ENCODE measurements at regions not wholly inside any gene's neighbourhood (a gene's known extent, or its start where the extent isn't known, plus 50 kb on each side); places are given as distances from the start of the nearest gene placed in this dataset.

GRCh38 chr3:176789281-176789705 lies 408.0 kb downstream of the TBL1XR1 start:
- DNase-seq: no peak

DNA sequence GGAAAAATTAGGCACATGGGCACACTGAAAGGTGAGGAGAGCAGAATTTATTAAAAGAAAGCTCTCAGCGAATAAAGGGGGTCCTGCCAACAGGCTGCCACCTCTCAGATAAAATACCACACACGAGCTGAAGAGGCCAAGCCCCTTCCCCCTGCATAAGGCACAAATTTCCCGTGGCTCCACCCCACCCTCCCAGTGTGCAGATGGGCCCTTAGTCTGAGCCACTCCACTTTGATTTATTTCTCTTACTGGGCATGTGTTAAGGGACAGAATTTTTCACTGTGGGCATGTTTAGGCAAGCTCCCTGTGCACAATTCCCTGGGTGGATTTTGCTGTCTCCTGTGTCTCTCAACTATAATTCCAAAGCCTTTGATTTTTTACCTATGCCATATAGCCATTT lies 409.8 kb downstream of the TBL1XR1 start:
- DNase-seq: no peak

DNA sequence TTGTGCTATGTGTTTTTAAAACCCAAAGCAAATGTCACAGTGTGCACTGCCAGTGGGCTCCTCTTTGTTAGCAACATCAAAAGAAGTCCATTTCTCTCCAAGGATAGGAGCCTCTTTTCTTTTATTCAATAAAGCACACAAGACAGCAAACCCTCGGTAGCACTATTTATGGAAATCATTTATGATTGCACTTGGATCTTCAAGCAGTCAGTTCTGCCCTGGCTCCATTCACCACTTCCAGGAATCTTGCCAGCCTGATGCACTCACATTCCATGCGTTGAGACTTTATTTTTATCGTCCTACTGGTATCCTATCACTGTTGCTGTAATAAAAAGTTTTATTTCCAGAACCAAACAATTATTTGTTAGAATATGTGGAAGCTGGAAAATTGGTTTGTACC lies 412.1 kb downstream of the TBL1XR1 start:
- DNase-seq: no peak

DNA sequence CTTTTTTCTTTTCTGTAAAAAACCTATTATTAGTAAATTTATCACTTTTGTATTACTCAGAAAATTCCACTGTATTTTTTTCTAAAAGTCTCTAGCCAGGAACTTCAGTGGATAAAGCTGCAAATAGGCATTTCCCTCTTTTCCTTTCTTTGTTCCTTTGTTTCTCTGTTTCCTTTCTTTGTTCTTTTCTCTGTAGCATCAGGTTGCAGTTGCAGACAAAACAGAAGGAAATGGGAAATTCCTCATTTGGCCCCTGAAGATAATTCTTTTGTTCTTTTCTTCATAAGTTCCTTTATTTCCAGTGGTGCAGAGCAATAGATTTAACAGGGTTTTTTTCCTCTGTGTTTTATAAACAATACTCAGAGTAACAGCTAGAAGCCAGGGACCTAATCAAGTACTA lies 416.5 kb downstream of the TBL1XR1 start:
- no peak for DNase-seq

DNA sequence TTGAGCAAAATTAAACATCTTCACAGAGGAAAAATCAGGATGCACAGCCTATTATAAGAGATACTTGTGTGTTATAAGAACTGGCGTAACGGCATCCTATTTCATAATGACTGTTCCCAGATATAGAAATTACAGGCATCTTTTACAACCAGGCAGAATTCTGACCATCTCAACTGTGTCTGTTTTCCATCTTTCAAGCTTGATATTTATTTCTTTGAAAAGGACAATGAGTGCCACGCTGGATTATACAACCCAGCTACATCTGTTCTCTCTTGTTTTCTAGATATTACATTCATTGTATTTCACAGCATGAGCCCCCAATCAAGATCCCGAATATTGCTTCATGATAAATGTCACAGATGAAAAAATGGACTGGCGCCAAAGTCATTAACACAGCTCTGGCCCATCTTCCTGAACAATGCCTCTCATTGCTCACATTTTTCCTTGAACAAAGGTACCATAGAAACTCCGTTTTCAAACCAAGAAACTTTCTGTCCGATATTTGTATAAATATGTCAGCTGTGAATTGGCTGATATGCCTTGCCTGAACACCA lies 420.6 kb downstream of the TBL1XR1 start:
- no peak for DNase-seq

GRCh38 chr3:176769547-176770190 lies 427.6 kb downstream of the TBL1XR1 start:
- no peak for DNase-seq

DNA sequence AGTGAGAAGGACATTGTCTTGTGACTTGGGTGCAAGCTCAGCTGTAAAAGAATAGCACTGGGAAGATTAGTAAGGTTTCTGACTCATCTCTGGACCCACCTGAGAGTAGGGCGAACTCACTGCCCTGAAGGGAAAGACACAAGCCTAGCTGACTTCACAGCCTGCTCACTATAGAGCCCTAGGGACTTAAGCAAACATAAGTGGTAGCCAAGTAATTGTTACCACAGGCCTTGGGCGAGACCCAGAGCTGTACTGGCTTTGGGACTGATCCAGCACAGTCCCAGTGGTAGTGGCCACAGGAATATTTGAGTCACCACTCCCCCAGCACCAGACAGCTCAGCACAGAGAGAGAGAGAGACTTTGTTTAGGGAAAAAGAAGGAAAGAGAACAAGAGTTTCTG lies 429.9 kb downstream of the TBL1XR1 start:
- DNase-seq: no peak

DNA sequence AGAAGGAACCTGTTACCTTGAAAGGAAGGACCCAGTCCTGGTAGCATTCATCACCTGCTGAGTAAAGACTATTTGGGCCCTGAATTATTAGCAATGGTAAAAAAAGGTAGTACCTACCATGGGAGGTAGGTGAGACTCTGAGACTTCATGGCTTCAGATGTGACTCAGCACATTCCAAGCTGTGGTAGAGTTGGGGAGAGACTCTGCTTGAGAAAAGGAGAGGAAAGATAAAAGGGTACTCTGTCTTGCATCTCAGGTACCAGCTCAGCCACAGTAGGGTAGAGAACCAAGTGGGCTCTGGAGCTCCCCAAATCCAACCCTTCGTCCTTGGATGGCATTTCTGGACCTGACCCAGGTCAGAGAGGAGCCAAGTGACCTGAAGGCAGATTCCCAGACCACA lies 430.4 kb downstream of the TBL1XR1 start:
- DNase-seq: no peak

GRCh38 chr3:176765382-176765900 lies 431.8 kb downstream of the TBL1XR1 start:
- DNase-seq: no peak

DNA sequence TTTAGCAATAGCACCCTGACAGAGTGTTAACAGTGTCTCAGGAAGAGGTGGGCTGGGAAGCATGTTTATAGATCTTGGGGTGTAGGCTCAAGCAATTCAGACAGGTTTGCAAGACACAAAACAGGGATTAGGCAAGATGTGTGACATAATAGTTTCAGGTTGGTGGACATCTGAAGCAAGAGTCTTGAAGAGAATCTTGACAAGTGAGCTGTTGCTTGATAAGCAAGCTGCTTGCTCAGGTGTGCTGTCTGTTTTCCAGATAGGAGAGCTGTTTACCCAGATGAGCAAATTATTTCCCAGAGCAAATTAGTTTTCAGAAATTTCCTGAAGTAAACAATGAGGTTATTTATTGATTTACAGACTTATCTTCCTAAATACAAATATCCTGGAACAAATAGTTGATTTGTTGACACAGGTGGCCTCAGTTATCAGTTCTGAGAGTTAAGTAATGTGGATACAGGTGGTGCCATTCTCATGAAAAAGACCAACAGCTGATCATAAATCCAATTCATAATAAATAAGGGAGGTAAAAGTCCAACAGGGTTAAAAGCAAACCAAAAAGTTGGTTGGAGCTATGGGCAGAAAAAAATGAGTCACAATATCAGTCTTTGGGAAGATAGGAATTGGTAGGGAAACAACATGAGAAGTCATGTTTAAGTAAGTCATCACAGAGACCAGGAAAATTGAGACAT lies 437.3 kb downstream of the TBL1XR1 start:
- DNase-seq: no peak

DNA sequence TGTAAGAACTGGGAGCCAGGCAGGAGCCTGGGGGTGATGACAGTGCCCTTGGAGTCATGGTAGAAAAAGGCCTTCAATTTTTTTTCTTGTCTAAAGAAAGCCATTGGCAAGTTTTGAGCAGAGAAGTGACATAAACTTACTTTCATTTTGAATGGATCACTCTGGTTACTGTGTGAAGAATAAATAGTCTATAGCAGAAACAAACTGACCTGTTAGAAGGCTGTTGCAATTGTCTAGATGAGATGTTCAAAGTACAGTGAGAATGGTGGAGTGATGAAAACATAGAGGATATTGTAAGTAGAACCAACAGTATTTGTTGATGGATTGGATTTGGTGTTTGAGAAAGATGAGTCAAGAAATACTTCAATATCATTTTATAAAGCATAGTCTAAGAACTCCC lies 439.9 kb downstream of the TBL1XR1 start:
- DNase-seq: no peak

DNA sequence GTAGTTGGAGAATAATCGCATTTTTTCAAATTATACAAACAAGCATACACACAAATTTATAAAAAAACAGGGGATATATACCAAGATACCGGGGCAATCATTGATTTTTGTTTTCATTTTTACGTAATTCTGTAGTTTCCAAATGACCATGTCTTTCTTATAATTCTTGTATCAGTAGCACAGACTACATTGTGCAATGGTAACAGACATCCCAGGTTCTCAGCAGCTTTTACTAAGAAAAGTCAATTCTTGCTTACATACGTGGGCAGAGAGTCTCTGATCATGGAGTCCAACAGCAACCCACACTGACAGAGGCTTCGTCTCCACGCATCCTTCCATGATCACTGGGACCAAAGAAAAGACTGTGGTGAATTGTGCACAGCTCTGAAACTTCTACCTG lies 441.3 kb downstream of the TBL1XR1 start:
- DNase-seq: no peak

GRCh38 chr3:176755552-176755951 lies 441.7 kb downstream of the TBL1XR1 start:
- DNase-seq: no peak

- DNase-seq: no peak
Measured at GRCh38 chr3:176741664-176742047, 455.6 kb downstream of the TBL1XR1 start.

GRCh38 chr3:176740906-176741663 lies 456.2 kb downstream of the TBL1XR1 start:
- no peak for DNase-seq

- no peak for DNase-seq
Measured at GRCh38 chr3:176739159-176739558, 458.1 kb downstream of the TBL1XR1 start.

GRCh38 chr3:176737480-176738110 lies 459.7 kb downstream of the TBL1XR1 start:
- DNase-seq: no peak

DNA sequence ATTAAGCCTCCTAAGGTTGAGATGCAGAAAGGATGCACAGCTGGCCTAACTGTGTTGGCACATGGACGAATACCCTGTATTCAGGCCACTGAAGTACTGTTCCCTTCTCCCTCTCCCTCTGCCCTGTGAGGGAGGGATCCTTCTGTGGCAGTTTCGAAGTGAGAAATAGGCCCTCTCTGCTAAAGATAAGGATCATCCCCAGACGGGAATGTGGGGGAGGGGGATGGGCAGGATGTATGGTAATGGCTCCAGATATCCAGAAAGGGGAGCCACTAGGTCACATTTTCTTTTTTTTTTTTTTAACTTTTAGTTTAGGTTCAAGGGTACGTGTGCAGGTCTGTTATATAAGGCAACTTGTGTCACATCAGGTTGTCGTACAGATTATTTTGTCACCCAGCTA lies 463.1 kb downstream of the TBL1XR1 start:
- no peak for DNase-seq

GRCh38 chr3:176724394-176724759 lies 472.9 kb downstream of the TBL1XR1 start:
- no peak for DNase-seq

GRCh38 chr3:176723758-176724393 lies 473.4 kb downstream of the TBL1XR1 start:
- DNase-seq: no peak

DNA sequence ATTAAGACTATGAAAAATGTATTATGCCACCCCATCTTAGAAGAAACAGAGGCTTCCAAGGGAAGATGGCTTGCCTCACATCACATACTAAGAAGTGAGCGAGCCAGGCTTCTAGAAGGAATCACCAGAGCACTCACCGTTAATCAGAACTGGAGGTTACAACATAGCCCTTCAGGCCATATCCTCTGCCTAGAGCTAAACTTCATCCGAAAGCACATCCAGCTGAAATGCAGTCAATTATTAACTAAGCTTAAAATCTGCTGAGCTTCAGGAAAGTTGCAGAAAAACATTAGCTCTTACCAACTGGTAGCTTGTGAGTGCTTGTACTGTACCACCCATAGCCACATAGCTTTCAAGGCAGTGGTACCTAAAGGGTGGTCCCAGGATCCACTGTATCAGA lies 483.2 kb downstream of the TBL1XR1 start:
- DNase-seq: no peak

DNA sequence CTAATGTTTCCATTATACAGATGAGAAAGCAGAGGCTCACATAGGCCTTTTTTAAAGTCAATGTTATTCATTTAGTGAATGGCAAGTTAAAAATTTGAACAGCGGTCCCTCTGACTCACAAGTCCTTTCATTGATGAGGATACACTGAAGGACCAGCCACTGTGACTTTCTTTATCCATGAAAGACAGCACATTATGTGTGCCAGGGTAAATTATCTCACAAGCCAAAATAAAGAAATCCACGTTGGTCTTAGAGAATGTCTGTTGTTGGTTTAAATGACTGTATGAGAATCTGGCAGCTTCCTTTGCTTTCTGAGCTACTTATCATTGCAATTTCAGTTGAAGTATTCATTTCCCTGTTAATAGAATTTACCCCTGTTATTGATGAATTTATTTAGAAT lies 485.1 kb downstream of the TBL1XR1 start:
- no peak for DNase-seq

GRCh38 chr3:176699288-176699687 lies 498.0 kb downstream of the TBL1XR1 start:
- no peak for DNase-seq
